GM19468 (cell line): ENCODE measurements at regions not wholly inside any gene's neighbourhood (a gene's known extent, or its start where the extent isn't known, plus 50 kb on each side); places are given as distances from the start of the nearest gene placed in this dataset.

Experiments used
- ATAC-seq: cut with Tn5 transposase; IDR thresholded peaks from one replicate; pipeline ENCODE4 v1.9.1; 2021; ENCODE audit warnings: mild to moderate bottlenecking, moderate library complexity, moderate number of reproducible peaks; ENCODE audit not compliant: unreplicated experiment; ENCODE audit errors: extremely low read depth

DNA sequence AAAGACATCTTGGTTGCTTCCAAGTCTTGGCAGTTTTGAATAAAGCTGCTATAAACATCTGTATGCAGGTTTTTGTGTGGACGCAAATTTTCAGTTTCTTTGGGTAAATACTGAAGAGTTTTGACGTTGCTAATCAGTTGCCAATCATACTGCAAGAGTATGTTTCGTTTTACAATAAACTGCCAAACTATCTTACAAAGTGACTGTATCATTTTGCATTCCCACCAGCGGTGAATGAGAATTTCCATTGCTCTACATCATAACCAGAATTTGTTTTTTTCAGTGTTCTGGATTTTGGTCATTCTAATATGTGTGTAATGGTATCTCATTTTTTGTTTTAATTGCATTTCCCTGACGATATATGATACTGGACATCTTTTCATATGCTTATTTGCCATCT lies 190.8 kb upstream of the PARP11 start:
- no peak for ATAC-seq

DNA sequence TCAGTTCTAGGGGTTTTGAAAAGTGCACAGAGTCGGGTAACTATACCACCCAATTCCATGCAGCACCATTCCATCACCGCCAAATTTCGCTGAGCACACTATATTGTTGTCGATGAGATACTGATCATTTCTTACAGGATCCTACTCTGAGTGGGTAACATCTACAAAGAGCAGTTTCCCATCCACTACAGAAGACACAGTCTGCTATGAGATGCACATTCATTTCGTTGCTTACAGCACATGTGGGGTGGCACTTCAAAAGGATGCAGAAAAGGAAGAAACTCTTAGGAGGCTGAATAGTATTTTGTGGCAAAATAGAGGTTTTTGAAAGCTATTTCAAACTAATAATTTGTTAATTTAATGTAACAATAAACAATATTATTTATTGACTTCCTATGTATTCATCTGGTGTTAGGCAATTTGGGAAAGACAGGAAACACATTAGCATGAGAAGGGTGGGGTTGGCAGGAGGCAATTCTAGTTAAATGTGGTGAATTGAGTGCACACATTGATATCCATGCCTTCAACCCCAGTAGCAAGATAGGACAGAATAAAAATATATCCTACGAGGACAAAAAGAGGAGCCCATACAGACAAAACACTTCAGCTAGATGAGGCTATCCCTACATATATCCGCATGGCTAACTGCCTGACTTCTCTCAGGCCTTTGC lies 186.8 kb upstream of the PARP11 start:
- no peak for ATAC-seq

DNA sequence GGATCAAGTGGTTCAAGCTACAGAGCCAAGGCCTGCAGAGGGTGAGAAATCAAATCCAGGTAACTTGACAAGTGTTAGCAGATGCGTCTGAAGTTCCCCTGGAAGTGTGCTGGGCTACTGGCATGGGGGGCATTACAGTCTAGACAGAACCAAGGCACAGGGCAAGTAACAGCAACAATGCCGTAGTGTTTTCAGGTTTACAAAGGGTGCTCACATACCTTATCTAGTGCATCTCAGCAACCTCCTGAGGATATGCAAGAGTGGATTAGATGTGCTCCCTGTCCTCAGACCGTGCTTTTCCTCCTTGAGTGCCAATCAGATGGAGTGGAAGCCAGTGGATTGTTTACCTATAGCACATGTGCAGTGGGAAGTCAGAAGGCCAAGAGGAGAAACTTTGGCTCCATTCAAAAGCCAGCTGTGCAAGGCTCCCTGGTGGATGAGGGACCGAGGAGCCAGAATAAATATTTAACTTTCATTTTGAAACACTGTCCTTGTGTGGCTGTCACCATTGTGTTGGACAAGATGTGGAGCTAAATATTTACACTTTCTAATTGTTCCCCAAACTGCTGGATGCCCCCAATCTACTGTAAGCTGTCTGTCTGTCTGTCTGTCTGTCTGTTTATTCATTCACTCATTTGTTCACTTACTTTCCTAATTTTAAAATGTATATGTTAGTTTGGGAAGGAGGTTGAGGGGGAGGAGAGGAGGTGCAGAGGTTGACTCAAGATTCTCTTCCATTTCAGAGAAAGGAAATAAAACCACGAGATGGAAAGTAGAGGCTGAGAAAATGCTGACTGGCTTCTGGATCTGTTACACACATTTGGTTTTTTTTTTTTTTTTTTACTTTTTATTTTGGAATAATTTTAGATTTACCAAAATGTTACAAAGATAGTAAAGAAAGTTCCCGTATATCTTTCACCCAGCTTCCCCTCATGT lies 184.0 kb upstream of the PARP11 start:
- no peak for ATAC-seq

DNA sequence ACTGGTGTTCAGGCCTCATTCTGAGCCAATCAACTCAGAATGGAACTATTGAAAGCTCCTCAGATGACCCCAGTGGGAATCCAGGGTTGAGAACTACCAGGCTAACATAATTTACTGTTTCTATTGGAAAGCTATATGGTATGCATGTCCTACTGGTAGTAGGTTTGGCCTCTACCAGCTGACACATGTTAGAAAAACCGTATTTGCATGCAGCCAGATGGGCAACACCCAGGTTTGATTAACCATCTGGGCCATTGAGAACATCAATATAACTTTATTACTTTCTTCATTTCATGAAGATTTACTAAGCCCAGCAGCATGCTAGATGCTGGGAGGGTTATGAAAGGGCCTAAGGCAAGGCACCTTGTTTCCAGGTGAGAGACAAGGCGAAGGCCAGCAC lies 181.4 kb upstream of the PARP11 start:
- ATAC-seq = no peak

DNA sequence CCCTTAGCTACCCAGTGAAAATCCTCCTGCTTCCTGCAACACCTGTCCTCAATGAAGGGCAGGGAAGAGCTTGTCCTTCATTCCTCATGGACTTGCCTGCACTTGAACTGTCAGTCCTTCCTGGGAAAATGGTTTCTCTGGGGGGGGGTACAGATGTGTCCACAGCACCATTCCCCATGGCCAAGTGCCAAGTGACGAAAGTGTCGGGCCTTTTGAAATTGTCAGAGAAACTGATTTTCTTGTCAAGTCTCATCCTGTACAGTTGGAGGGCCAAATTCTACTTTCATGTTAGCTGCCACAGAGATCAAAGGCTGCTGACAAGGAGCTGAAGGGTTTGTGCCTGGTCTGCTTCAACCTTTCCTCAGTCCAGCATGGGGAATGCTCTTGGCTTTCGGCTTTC lies 179.5 kb upstream of the PARP11 start:
- ATAC-seq = no peak

DNA sequence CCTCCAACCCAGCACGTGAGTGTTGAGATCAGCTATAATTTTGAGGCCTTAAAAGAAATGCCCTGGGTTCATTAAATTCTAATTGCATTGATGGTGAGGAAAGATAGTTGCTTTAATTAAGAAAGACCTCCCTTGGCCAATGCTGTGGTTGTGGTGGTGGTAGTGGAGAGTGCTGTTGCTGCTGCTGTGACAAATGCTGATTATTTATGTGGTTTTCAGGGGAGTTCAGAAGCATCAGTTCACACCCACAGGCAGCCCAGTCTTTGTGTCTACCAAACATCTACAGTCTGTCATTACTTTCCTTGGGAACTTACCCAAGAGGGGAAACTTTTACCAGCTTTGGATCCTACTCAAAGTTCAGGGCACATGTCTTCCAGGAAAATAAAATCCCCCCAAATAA lies 178.4 kb upstream of the PARP11 start:
- ATAC-seq = no peak

DNA sequence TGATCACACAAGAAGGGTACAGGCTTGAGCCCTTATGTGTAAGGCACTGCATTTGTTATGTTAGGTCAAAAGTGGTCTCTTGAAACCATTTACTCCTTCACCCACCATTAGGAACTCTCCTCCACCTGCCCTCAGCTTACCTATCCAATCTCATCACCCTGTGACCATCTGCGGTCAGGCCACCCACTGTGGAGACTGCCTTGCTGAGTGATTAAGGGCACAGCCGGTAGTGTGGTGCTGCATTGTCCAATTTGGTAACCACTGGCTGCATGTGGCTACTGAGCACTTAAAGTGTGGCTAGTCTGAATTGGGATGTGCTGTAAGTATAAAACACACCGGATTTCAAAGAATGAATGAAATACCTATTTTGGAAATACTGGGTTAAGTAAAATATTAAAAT lies 177.1 kb upstream of the PARP11 start:
- ATAC-seq = no peak

DNA sequence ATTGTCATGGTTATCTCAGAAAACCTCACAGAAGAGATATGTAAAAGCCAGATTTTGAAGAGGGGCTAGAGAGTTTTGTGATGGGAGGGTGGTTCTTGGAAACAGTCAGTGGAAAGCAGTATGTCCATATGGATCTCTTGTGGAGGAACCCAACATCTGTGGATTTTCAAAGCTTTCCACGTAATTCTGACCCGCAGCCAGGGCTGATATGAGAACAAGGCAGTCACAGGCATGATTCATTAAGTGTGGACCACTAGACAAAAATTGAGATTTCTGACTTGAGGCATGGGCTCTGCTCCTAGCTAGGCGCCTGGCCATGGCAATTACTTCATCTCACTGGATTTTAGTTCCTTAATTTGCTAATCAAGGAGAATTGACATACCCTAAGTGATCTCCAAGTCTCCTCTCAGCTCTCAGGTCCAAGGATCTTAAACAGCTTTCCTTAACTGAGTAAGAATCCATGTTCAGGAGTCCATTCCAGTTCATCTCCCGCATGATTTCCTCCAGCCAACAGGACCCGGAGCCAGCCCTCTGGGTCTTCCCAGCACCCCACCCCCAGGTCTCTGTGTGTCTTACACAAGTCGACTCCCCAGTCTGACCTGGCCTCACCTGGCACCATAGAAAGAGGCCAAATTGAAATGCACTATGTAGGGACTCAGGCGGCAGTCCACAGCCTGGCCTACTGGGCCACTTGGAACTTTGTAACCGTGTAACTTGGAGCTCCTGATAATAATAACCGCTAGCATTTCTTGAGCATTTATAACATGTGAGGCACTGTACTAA lies 176.3 kb upstream of the PARP11 start:
- ATAC-seq = no peak

DNA sequence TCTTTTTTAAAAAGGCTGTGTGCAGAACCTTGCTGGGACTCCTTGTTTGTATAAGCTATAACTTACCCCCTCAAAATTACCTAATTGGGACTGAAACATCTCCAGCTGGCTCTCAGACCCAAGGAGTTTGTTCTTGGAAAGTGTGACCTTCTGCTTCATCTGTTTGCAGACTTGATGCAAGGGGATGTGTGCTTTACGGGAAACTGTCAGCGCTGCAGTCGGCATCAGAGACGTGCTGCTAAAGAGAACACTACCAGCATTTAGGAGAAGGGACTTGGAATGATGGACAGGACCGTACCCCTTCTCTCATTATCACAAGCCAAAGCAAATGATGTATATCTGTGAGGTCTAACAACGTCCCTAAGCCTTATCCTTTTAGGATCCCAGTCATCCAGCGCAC lies 174.2 kb upstream of the PARP11 start:
- ATAC-seq = no peak

DNA sequence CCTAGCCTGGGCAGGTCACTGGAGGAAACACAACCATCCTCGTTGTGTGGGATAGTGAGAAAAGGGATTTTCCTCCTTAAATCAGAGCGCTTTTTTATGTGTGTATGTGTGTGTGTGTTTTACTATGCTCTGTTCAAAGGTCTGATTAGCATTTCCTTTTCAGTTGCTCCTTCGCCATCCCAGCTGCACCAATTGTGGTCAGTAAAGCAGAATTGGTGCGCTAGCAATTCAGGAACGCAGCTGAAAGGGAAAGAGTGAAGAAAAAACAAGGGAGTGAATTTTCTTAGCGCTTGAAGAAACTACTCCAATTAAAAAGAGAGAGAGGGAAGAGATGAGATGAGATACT lies 173.3 kb upstream of the PARP11 start:
- ATAC-seq = no peak

DNA sequence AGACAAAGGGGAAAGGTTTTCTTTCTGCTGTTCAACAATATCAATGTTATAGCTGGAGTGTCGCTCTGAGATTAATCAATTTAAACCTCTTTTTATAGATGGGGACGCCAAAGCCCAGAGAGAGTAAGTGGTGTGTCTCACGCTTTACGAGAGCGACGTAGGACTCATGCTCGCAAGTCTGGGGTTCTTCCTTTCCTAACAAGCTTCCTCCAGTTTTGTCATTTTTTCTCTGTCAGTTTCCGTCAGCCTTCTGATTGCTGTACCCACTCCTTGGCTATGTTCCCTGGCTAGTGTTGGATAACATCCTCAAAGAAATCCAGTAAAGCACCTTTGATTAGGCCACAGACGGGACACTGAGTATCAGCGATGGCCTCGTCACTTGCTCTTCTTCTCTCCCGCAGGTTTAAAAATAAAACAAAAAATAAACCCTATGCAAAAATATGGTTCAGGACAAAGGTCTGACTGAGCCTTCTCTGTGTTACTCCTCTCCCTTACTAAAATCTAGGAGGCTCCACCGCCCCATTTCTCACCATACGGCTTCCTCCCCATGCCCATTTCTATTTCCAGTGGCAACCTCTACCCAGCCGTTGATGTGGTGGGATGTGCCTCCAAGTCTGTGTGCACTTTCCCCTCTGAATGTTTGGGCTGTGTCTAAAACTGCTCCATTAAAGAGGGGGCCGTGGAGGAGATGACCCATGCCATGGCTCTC lies 172.7 kb upstream of the PARP11 start:
- no peak for ATAC-seq

DNA sequence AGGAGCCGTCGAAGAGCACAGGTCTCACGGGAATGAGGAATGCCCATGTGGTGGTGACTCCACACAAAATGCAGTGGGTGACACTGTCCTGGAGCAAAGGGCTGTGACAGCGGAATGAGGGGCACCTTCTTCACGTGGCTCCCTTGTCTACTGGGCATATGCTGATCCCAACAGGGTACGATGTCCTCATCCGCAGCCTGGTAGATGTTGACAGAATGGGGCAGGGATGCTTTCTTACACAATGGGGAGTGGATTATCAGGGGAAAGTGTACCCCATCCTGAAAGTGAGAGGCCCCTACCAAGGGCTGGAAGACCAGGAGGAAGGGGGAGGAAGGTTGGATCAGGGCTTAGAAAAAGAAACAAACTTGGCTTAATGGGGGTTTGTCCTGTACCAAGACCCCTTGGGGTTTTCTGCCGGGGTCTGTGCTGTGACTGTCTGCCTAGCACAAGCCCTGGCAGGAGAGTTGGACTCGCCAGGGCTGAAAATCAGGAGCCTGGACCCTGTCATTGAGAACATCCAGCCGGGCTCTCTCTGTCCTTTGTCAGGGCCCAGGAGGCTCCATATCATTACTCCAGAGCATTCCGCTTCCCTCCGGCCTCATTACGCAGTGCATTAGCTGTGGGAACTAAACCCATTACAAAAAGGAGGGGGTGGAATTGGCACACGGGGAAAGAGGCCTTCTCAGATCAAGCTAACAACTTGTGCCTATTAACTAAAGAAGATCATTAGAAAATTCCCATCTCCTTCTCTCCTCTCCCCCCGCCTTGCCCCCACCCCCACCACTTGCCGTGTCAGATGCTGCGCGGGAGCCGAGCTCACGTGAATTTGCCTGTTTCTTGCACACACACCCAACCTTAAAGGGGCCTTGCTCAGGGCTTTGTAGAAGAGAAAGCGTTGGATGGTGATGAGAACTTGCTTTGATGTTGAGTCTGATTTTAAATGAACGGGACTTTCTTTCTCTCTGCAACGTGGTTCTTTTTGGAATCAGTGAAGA lies 171.8 kb upstream of the PARP11 start:
- no peak for ATAC-seq

DNA sequence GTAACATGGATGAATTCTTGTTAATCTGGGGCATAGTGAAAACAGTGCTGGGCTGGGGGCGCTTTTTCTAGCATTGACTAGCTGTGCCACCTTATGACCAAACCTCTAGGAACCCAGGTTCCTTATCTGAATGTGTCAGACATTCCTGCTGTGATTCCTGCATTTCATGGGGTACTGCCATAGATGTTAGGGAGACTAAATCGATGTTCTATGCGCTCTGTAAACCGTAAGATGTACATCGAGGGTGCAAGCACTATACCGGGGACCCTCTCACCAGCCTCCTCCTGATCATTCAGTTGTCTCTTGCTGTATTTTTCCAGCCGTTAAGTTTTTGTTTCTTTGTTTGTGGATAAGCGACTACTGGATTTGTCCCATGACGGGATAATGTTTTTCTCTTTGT lies 170.9 kb upstream of the PARP11 start:
- no peak for ATAC-seq

DNA sequence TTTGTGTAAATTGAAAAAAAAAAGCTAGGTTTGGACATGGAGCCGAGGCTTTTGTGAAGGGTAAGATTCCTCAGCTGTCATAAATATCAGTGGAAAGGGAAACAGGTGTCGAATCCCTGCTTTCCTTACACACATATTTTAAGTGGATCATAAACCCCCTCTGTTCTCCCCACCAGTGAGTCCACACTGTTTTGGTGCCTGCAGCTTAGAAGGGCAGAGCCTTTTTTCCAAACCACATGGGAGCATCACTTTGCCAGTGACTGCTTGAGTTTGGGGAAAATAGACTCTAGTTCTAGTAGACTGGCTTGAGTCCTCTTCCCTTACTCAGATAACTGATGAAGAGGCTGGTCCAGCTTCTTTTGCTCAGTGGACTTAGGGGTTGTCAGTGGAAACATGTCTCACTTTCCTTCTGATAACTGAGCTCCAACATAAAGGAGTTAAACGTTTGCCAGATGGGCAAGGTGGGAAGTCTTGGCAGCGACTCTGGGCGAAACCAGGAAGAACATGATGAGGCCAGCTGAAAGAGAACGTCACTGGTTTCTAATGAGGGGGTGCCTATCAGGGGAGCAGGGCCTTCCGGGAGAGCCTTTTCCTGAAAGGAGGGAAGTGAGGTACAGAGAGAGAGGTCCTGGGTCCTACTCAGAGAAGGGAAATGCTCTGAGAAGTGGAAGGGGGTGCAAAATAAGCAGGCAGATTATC lies 168.1 kb upstream of the PARP11 start:
- no peak for ATAC-seq

DNA sequence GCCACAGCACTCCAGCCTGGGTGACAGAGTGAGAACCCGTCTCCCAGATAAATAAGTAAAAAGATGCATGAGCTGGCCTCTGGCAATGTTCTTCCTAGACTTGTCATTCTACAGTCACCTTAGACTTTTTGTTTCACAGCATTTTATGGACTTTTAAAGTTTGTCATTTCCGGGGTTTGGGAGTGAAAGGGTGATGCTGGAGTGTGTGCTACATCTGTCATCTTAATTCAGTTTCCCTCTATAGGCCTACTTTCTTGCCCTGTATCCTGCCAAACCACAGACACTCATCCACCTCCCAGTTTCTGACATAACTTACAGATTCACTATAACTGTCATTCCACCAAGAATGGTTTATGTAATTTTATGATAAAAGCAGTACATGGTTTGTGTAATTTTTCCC lies 166.7 kb upstream of the PARP11 start:
- no peak for ATAC-seq

DNA sequence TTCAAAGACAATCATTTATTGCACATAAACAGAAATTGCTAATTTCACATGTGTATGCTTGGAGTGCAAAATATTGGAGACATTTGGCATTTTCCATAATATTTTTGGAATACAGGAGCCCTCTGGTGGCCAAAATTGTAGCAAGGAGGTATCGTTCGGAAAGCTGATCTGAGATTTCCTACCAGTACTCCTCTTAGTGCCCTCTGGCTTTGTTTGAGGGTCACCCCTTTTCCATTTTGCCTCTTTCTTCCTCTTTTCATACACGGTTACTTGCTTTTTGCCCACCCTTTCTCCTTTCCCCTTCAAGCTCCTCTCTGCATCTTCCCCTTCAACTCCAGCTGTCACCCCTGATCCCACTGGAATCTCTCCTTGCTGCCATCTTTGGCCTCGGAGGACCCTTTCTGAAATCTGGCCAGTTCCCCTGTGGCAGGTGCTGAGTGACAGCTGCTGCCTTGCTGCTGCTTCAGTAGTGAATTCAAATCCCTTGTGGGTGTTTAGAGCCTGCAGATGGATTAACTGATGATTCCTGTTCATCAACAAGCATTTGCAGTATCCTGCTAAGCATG lies 164.6 kb upstream of the PARP11 start:
- no peak for ATAC-seq

DNA sequence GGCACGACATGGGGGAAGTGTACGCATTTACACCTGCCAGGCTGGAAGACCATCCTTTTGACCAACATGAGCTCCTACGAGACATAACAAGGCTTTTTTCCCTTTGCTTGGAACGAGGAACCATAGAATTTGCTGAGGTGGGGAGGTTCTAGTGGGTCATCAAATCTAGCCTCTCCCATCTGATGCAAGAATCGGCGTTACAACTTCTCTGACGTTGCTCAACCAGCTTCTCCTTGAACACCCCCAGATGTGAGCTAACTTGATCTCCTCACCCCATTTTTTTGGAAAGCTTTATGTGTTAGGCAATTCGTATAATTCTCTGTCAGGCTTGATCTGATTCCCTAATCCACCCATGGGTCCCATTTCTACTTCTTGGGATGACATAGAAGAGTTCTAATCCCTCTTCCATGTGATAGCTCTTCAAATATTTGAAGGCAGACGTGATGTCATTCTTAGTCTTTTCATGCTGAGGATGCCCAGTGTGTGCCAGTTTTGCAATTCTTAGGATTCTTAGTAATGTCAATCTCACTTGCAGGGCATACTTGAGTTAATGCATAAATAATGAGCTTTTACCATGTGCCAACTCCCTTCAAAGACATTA lies 163.6 kb upstream of the PARP11 start:
- no peak for ATAC-seq

DNA sequence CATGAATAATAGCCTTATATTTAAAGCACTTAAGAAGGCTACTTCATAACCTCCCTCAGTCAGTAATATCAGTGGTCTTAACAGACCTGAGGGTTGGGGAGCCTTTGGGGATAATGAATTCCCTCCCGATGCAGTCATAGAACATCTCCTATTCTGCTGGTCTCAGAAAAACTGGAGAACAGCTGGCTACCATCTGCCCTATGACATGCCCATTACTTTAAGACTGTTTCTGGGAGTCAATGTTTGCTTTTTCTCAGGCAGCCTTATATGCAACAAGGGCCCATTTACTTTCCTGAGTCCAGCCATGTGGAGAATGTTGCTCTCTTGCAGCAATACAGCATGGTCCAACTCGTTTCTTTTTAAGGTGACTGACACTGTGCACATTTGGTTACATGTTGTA lies 161.7 kb upstream of the PARP11 start:
- ATAC-seq = no peak
